ENCODE measurements at regions not wholly inside any gene's neighbourhood (a gene's known extent, or its start where the extent isn't known, plus 50 kb on each side); places are given as distances from the start of the nearest gene placed in this dataset.

DNA sequence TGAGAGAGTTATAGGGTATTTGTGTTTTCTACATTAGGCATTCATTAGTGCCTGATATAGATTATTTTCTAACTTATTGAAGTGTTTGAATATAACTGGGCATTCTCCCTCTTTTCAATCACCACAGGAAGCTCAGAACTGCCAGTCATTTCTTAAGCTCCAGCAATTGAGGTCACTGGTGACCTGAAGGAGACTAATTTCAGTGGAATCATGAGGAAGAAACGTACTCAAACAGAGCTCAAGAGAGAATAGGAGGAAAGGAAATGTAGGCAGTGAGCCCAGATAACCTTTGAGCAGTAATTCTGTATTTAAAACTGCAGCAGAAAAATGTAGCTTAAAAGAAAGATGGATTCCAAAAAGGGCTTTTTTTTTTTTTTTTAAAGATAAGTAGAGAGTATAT, 1035.5 kb downstream of the SOCS6 start:
- 5% methylated on average over 1 of the region's 1 CpG for WGBS (ENCODE audit: missing lambda C conversion rate)
- TF ChIP-seq POLR2A (IDR thresholded peaks at IDR 0.05; ENCODE audit: low read length) (no peak), HDAC2 (IDR thresholded peaks at IDR 0.05) (no peak), RCOR1 (IDR thresholded peaks at IDR 0.05; ENCODE audit: low read depth, low read length) (no peak), JUNB (IDR thresholded peaks at IDR 0.05) (no peak), FOXS1 (CRISPR knock-in tag; IDR thresholded peaks at IDR 0.05) (no peak), HOXB5 (CRISPR knock-in tag; IDR thresholded peaks at IDR 0.05) (no peak), HOXA7 (CRISPR knock-in tag; IDR thresholded peaks at IDR 0.05) (no peak), PHF8 (IDR thresholded peaks at IDR 0.05; ENCODE audit: borderline replicate concordance, low read depth) (no peak), RAD21 (conservative IDR thresholded peaks at IDR 0.05 in 1 of 2, IDR thresholded peaks at IDR 0.05 in 1 of 2) (no peak), HES2 (IDR thresholded peaks at IDR 0.05) (no peak)
- TF ChIP-seq, protein P1, sequence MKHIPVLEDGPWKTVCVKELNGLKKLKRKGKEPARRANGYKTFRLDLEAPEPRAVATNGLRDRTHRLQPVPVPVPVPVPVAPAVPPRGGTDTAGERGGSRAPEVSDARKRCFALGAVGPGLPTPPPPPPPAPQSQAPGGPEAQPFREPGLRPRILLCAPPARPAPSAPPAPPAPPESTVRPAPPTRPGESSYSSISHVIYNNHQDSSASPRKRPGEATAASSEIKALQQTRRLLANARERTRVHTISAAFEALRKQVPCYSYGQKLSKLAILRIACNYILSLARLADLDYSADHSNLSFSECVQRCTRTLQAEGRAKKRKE (CRISPR knock-in tag; IDR thresholded peaks at IDR 0.05; ENCODE audit: low read depth): no peak
- TF ChIP-seq, protein P2, sequence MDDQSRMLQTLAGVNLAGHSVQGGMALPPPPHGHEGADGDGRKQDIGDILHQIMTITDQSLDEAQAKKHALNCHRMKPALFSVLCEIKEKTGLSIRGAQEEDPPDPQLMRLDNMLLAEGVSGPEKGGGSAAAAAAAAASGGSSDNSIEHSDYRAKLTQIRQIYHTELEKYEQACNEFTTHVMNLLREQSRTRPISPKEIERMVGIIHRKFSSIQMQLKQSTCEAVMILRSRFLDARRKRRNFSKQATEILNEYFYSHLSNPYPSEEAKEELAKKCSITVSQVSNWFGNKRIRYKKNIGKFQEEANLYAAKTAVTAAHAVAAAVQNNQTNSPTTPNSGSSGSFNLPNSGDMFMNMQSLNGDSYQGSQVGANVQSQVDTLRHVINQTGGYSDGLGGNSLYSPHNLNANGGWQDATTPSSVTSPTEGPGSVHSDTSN (IDR thresholded peaks at IDR 0.05): no peak
- TF ChIP-seq, protein P3, sequence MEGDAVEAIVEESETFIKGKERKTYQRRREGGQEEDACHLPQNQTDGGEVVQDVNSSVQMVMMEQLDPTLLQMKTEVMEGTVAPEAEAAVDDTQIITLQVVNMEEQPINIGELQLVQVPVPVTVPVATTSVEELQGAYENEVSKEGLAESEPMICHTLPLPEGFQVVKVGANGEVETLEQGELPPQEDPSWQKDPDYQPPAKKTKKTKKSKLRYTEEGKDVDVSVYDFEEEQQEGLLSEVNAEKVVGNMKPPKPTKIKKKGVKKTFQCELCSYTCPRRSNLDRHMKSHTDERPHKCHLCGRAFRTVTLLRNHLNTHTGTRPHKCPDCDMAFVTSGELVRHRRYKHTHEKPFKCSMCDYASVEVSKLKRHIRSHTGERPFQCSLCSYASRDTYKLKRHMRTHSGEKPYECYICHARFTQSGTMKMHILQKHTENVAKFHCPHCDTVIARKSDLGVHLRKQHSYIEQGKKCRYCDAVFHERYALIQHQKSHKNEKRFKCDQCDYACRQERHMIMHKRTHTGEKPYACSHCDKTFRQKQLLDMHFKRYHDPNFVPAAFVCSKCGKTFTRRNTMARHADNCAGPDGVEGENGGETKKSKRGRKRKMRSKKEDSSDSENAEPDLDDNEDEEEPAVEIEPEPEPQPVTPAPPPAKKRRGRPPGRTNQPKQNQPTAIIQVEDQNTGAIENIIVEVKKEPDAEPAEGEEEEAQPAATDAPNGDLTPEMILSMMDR (IDR thresholded peaks at IDR 0.05): no peak
- H3K4me3 ChIP-seq: no peak overlapping the region
- FAIRE-seq: no peak
- CTCF ChIA-PET: no interaction called here
- H3K4me2 ChIP-seq: no peak overlapping the region
- no peaks in the 10 kb centered on the region for H3K4me1 ChIP-seq
- H3K27ac ChIP-seq: no peak overlapping the region
- no peak for DNase-seq (ENCODE audit: low read depth in 1 of 2, low spot score in 1 of 2)
- no peak for ATAC-seq
- no peaks in the 10 kb centered on the region for H3K9me3 ChIP-seq
- POLR2A ChIA-PET: no interaction called here

GRCh38 chr18:71322201-71322600, 1033.4 kb downstream of the SOCS6 start:
- H3K4me3 ChIP-seq: no peak overlapping the region
- no peaks in the 10 kb centered on the region for H3K9me3 ChIP-seq
- ChIA-PET POLR2A (no interaction called here), CTCF (no interaction called here)
- H3K27ac ChIP-seq: no peak overlapping the region
- no peak for FAIRE-seq
- no peaks in the 10 kb centered on the region for H3K4me1 ChIP-seq
- WGBS (ENCODE audit: missing lambda C conversion rate): 3% methylated on average over 3 of the region's 3 CpGs
- DNase-seq (ENCODE audit: low read depth in 1 of 2, low spot score in 1 of 2): no peak
- no peak for TF ChIP-seq RCOR1 (IDR thresholded peaks at IDR 0.05; ENCODE audit: low read depth, low read length)
- no peak for TF ChIP-seq HDAC2 (IDR thresholded peaks at IDR 0.05)
- TF ChIP-seq CEBPB (IDR thresholded peaks at IDR 0.05): no peak
- no peak for TF ChIP-seq MAZ (IDR thresholded peaks at IDR 0.05; ENCODE audit: borderline replicate concordance, low read depth, low read length)
- no peak for TF ChIP-seq RFX5 (IDR thresholded peaks at IDR 0.05)
- no peak for TF ChIP-seq BCL3 (IDR thresholded peaks at IDR 0.05)
- TF ChIP-seq FOSB (CRISPR knock-in tag; IDR thresholded peaks at IDR 0.05): no peak
- TF ChIP-seq BHLHE40 (IDR thresholded peaks at IDR 0.05; ENCODE audit: low read depth, low read length): no peak
- TF ChIP-seq, protein P1 (CRISPR knock-in tag; IDR thresholded peaks at IDR 0.05; ENCODE audit: low read depth): no peak
- H3K4me2 ChIP-seq: no peak overlapping the region
- ATAC-seq: no peak
